Left lung (tissue), 4 donors: ENCODE measurements at regions not wholly inside any gene's neighbourhood (a gene's known extent, or its start where the extent isn't known, plus 50 kb on each side); places are given as distances from the start of the nearest gene placed in this dataset.
A peak's percentile ranks its signal among the peaks of the same experiment; 100 is the strongest.

ENCODE experiments used
- ATAC-seq: fragments of 200-7000 bp; cut with Tn5 transposase; one replicate; pipeline ENCODE4 v1.9.1; 2020; ENCODE audit warnings: moderate library complexity
- DNase-seq, 4 donors: peaks; one replicate each; pipeline ENCODE4 v3.0.0-alpha.2; 2013 to 2020
- H3K27ac ChIP-seq, 2 donors: fragments of 200-600 bp; sonication (generic) in 1 of 2; one replicate each; pipeline versions ENCODE4 v1.5.0 to v1.8.0; 2020 to 2021
- H3K27me3 ChIP-seq, 2 donors: fragments of 200-600 bp; sonication (generic) in 1 of 2; one replicate each; pipeline versions ENCODE4 v1.5.0 to v1.8.0; 2020 to 2021
- H3K36me3 ChIP-seq, 2 donors: fragments of 200-600 bp; sonication (generic) in 1 of 2; one replicate each; pipeline versions ENCODE4 v1.5.0 to v1.8.0; 2020 to 2021
- H3K4me1 ChIP-seq, 2 donors: fragments of 200-600 bp; one replicate each; pipeline ENCODE4 v1.8.0; 2021
- H3K4me3 ChIP-seq, 2 donors: fragments of 200-600 bp; sonication (generic) in 1 of 2; one replicate each; pipeline versions ENCODE4 v1.5.0 to v1.8.0; 2020 to 2021; ENCODE audit warnings: mild to moderate bottlenecking in 1 of 2
- H3K9me3 ChIP-seq, 2 donors: fragments of 200-600 bp; sonication (generic) in 1 of 2; one replicate each; pipeline versions ENCODE4 v1.5.0 to v1.8.0; 2020 to 2021
- intact Hi-C, 2 donors: fragments of 100-400 bp; cut with DNase I; formaldehyde crosslinking; loops; one replicate each; pipeline versions ENCODE4 v1.11.2 to v1.14.2; 2022
- TF ChIP-seq, protein P1 (sequence below), 2 donors: fragments of 200-600 bp; sonication (generic) in 1 of 2; IDR thresholded peaks; one replicate each; pipeline versions ENCODE4 v1.5.0 to v1.8.0; 2021; ENCODE audit warnings: antibody characterized with exemption in 2 of 2
- donor health status: DM: no; HTN: yes; CAD: no.
- donor health status: DM: no; HTN: no; CAD: no.

- ATAC-seq, result no peak
- H3K9me3 ChIP-seq, result peaks cover 0 to 8% of the 10 kb centered on the region in 2 donors
Observed at GRCh38 chr3:106018929-106019550, 150.2 kb upstream of the CBLB start.

GRCh38 chr3:106022913-106023312 is 154.1 kb upstream of the CBLB start:
- peaks cover 0 to 2% of the 10 kb centered on the region in 2 donors for H3K9me3 ChIP-seq
- ATAC-seq, result no peak
- DNase-seq, result no peak
- H3K4me1 ChIP-seq, result no peaks in the 10 kb centered on the region
- no peak overlapping the region for H3K27ac ChIP-seq
- no peaks in the 10 kb centered on the region for H3K36me3 ChIP-seq
- H3K4me3 ChIP-seq, result no peak overlapping the region
- intact Hi-C loops, result no loop called here
- TF ChIP-seq, protein P1, sequence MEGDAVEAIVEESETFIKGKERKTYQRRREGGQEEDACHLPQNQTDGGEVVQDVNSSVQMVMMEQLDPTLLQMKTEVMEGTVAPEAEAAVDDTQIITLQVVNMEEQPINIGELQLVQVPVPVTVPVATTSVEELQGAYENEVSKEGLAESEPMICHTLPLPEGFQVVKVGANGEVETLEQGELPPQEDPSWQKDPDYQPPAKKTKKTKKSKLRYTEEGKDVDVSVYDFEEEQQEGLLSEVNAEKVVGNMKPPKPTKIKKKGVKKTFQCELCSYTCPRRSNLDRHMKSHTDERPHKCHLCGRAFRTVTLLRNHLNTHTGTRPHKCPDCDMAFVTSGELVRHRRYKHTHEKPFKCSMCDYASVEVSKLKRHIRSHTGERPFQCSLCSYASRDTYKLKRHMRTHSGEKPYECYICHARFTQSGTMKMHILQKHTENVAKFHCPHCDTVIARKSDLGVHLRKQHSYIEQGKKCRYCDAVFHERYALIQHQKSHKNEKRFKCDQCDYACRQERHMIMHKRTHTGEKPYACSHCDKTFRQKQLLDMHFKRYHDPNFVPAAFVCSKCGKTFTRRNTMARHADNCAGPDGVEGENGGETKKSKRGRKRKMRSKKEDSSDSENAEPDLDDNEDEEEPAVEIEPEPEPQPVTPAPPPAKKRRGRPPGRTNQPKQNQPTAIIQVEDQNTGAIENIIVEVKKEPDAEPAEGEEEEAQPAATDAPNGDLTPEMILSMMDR (IDR thresholded peaks at IDR 0.05), result no peak
- no peaks in the 10 kb centered on the region for H3K27me3 ChIP-seq

More at GRCh38 chr3:106018929-106019550, 150.2 kb upstream of the CBLB start:
- no peaks in the 10 kb centered on the region for H3K36me3 ChIP-seq
- peaks cover 0 to 3% of the 10 kb centered on the region in 2 donors for H3K4me1 ChIP-seq
- no peaks in the 10 kb centered on the region for H3K27me3 ChIP-seq
- H3K27ac ChIP-seq, result no peak overlapping the region
- TF ChIP-seq, protein P1 (IDR thresholded peaks at IDR 0.05), result no peak
- intact Hi-C loops, result no loop called here
- no peak for DNase-seq
- no peak overlapping the region for H3K4me3 ChIP-seq

DNA sequence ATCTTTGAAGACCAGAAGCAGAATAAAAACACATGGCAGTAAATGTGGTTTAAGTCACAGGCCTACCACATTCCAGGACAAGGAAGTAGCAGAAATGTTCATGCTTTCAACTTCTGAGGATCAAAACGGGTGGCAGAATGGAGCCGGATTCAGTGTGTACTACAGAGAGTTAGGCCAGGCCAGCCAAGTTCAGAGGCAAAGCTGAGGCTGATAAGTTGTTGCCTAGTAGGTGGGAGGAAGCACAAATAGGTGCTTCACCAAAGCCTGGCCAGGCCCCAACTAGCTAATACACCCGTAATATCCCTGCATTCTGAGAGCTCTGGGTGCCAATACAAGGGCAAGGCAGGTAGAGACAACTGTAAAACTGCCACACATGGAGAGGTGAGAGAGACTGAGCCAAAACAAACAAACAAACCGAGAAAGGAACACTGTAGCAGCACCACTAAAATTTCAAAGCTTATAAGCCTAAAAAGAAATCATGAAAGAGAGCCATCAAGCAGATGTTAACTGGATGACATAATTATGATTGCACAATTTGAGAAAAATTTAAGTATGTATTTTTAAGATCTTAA is 156.4 kb upstream of the CBLB start:
- no peaks in the 10 kb centered on the region for H3K9me3 ChIP-seq
- no peak overlapping the region for H3K4me3 ChIP-seq
- no peaks in the 10 kb centered on the region for H3K27me3 ChIP-seq
- H3K27ac ChIP-seq, result peak overlapping the region in 1 of 2 donors; percentile 30
- DNase-seq (no peak), ATAC-seq (peak; percentile 82)
- H3K4me1 ChIP-seq, result no peaks in the 10 kb centered on the region
- H3K36me3 ChIP-seq, result no peaks in the 10 kb centered on the region
- TF ChIP-seq, protein P1 (IDR thresholded peaks at IDR 0.05), result no peak
- intact Hi-C loops, result no loop called here

- DNase-seq, result no peak
- no peak for ATAC-seq
- H3K9me3 ChIP-seq, result no peaks in the 10 kb centered on the region
- no peak overlapping the region for H3K4me3 ChIP-seq
- no peaks in the 10 kb centered on the region for H3K27me3 ChIP-seq
- intact Hi-C loops, result no loop called here
- no peak overlapping the region for H3K27ac ChIP-seq
- H3K4me1 ChIP-seq, result no peaks in the 10 kb centered on the region
- TF ChIP-seq, protein P1 (IDR thresholded peaks at IDR 0.05), result no peak
- no peaks in the 10 kb centered on the region for H3K36me3 ChIP-seq
Observed at GRCh38 chr3:106029954-106030626, 161.3 kb upstream of the CBLB start.

DNA sequence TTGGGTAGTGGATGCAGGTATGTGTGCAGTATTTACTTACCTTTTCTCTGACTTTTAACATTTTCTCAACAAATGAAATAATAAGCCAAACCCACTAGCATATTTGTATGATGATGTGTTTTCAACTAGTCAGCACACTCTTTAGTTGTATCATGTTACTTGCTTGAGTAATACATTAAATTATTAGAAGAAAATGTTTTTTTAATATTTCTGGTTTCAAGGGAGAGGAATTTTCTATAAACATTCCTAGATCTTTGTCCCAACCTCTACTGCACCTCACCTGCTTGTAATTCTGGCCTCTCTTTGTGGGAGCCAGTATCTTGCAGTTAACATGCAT is 161.8 kb upstream of the CBLB start:
- DNase-seq (no peak), ATAC-seq (no peak)
- Histone ChIP-seq H3K9me3 (no peaks in the 10 kb centered on the region), H3K27me3 (no peaks in the 10 kb centered on the region), H3K4me3 (no peak overlapping the region), H3K36me3 (no peaks in the 10 kb centered on the region), H3K4me1 (no peaks in the 10 kb centered on the region), H3K27ac (no peak overlapping the region)
- TF ChIP-seq, protein P1 (IDR thresholded peaks at IDR 0.05), result no peak
- intact Hi-C loops, result no loop called here
